ENCODE measurements at regions not wholly inside any gene's neighbourhood (a gene's known extent, or its start where the extent isn't known, plus 50 kb on each side); places are given as distances from the start of the nearest gene placed in this dataset.

GRCh38 chr12:24519759-24520158 is 429.1 kb downstream of the BCAT1 start:
- TF ChIP-seq MAFK (IDR thresholded peaks at IDR 0.05; ENCODE audit: low read depth, low read length) (no peak), CTCF (conservative IDR thresholded peaks at IDR 0.05; ENCODE audit: low read depth, low read length) (no peak), RCOR1 (IDR thresholded peaks at IDR 0.05; ENCODE audit: insufficient replicate concordance, low read length) (no peak), MXI1 (IDR thresholded peaks at IDR 0.05; ENCODE audit: borderline replicate concordance, low read depth, low read length) (no peak), POLR2A (IDR thresholded peaks at IDR 0.05; ENCODE audit: low read depth, low read length) (no peak), RFX5 (IDR thresholded peaks at IDR 0.05; ENCODE audit: low read depth, low read length) (no peak), SMC3 (IDR thresholded peaks at IDR 0.05; ENCODE audit: low read depth, low read length) (no peak), BHLHE40 (IDR thresholded peaks at IDR 0.05; ENCODE audit: low read depth, low read length) (no peak), MAZ (IDR thresholded peaks at IDR 0.05; ENCODE audit: borderline replicate concordance, low read depth, low read length) (no peak)
- TF ChIP-seq, protein P1, sequence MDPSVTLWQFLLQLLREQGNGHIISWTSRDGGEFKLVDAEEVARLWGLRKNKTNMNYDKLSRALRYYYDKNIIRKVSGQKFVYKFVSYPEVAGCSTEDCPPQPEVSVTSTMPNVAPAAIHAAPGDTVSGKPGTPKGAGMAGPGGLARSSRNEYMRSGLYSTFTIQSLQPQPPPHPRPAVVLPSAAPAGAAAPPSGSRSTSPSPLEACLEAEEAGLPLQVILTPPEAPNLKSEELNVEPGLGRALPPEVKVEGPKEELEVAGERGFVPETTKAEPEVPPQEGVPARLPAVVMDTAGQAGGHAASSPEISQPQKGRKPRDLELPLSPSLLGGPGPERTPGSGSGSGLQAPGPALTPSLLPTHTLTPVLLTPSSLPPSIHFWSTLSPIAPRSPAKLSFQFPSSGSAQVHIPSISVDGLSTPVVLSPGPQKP (IDR thresholded peaks at IDR 0.05; ENCODE audit: borderline replicate concordance, low read depth, low read length), result no peak

Data from IMR-90 (cell line).